ENCODE measurements at regions not wholly inside any gene's neighbourhood (a gene's known extent, or its start where the extent isn't known, plus 50 kb on each side); places are given as distances from the start of the nearest gene placed in this dataset.

DNA sequence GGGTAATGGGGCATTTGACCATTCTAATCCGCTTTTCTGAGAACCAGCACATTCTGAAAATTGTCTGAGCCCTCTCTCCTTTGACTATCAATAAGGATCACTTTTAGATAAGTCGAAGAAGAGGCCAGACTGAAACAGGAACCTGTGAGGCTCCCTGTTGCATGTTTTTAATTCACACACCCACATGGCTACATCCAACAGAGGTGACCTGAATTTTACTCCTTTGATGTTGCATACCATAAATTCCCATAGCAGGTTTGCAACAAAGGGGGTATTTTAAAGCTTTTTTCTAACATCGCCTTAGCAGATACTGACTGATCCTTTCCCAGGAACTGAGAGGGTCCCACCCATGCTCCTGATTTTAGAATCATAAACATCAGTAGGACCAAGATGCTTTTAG is 450.8 kb downstream of the USP25 start:
- Histone ChIP-seq H3K4me1 (peaks cover 0 to 37% (median 6%) of the 10 kb centered on the region in 4 donors), H3K36me3 (no peaks in the 10 kb centered on the region), H3K4me3 (no peak overlapping the region), H3K27me3 (no peaks in the 10 kb centered on the region), H3K27ac (peak overlapping the region in 2 of 4 donors; percentile 13 to 39), H3K9me3 (no peaks in the 10 kb centered on the region)
- DNase-seq (ENCODE audit: low spot score in 2 of 2), result no peak
- TF ChIP-seq, protein P1, sequence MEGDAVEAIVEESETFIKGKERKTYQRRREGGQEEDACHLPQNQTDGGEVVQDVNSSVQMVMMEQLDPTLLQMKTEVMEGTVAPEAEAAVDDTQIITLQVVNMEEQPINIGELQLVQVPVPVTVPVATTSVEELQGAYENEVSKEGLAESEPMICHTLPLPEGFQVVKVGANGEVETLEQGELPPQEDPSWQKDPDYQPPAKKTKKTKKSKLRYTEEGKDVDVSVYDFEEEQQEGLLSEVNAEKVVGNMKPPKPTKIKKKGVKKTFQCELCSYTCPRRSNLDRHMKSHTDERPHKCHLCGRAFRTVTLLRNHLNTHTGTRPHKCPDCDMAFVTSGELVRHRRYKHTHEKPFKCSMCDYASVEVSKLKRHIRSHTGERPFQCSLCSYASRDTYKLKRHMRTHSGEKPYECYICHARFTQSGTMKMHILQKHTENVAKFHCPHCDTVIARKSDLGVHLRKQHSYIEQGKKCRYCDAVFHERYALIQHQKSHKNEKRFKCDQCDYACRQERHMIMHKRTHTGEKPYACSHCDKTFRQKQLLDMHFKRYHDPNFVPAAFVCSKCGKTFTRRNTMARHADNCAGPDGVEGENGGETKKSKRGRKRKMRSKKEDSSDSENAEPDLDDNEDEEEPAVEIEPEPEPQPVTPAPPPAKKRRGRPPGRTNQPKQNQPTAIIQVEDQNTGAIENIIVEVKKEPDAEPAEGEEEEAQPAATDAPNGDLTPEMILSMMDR (IDR thresholded peaks at IDR 0.05), result no peak
- TF ChIP-seq POLR2A (IDR thresholded peaks at IDR 0.05) (no peak), EP300 (IDR thresholded peaks at IDR 0.05) (no peak)
- 76 to 77% methylated on average over 3 of the region's 3 CpGs for WGBS, 2 donors

DNA sequence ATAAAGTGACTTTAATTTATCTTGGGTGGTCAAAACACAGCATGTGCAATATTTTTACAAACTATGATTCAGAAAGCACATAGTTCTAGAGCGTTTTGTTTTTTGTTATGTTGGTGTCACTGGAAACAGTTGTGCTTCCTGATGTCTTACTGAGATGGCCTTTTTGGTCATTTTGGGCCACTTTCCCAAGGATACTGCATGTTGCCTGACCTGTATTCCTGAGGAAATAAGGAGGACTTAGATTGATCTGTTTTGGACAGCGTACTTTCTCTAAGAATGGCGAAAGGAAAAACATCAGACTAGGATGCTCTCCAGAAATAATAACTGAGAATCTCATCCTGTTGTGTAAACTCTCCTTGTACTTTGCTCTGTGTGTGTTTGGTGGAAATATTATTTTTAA is 451.2 kb downstream of the USP25 start:
- H3K27ac ChIP-seq, result peak overlapping the region in 2 of 4 donors; percentile 38 to 39
- H3K9me3 ChIP-seq, result no peaks in the 10 kb centered on the region
- no peaks in the 10 kb centered on the region for H3K27me3 ChIP-seq
- no peaks in the 10 kb centered on the region for H3K36me3 ChIP-seq
- DNase-seq (ENCODE audit: low spot score in 2 of 2), result no peak
- no peak overlapping the region for H3K4me3 ChIP-seq
- TF ChIP-seq POLR2A (IDR thresholded peaks at IDR 0.05), result no peak
- TF ChIP-seq, protein P1 (IDR thresholded peaks at IDR 0.05), result no peak
- peak in 1 of 2 donors; percentile 46 for TF ChIP-seq EP300 (IDR thresholded peaks at IDR 0.05)
- 59% methylated on average over 3 of the region's 3 CpGs for WGBS, 2 donors
- H3K4me1 ChIP-seq, result peaks cover 0 to 41% (median 7%) of the 10 kb centered on the region in 4 donors

DNA sequence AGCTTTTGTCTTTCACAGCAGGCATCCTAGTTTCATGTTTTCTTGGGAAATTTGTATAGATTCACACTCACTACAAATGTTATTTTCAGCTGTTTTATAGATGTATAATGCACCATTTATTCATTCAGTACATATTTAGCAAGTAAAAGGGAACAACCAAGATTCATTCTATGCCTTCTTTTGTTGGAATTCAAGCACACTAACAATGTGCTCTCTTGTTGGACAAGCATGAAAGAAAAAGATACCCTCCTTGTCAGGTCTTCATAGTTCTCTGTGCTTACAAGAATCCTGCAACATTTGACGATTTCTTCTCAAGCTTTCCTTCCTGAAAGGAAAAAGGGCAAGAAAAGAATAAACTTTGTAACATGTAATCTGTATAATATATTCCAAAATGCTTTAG is 456.0 kb downstream of the USP25 start:
- H3K27me3 ChIP-seq, result no peaks in the 10 kb centered on the region
- no peak for TF ChIP-seq EP300 (IDR thresholded peaks at IDR 0.05)
- TF ChIP-seq, protein P1 (IDR thresholded peaks at IDR 0.05), result no peak
- no peak for TF ChIP-seq POLR2A (IDR thresholded peaks at IDR 0.05)
- peak overlapping the region in 1 of 4 donors; percentile 1 for H3K27ac ChIP-seq
- WGBS, 2 donors, result 27 to 38% methylated on average over 1 of the region's 1 CpG
- H3K36me3 ChIP-seq, result no peaks in the 10 kb centered on the region
- peaks cover 0 to 42% (median 6%) of the 10 kb centered on the region in 4 donors for H3K4me1 ChIP-seq
- H3K4me3 ChIP-seq, result no peak overlapping the region
- no peak for DNase-seq (ENCODE audit: low spot score in 2 of 2)
- H3K9me3 ChIP-seq, result peaks cover 0 to 3% (median 0%) of the 10 kb centered on the region in 4 donors

DNA sequence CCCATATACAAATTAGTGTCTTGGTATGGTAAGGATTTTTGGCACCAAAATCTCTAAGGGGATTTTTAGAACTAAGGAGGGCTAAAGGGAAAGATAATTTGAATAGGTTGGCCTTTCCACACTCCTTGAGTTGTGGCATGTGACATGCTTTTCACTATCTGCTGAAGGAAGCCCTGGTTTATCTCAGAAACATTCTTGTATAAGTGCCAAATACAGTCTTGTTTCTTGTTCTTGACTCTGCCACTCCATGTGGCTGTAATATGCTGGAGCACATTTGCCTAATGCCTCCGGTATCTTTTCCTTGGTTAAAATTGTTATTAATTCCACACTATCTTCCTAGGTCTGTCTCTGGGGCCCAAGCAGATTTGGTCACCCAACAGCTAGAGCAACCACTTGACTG is 457.0 kb downstream of the USP25 start:
- WGBS, 2 donors, result 72 to 84% methylated on average over 1 of the region's 1 CpG
- Histone ChIP-seq H3K27ac (no peak overlapping the region), H3K36me3 (no peaks in the 10 kb centered on the region), H3K4me3 (no peak overlapping the region), H3K27me3 (no peaks in the 10 kb centered on the region), H3K4me1 (peaks cover 0 to 32% (median 5%) of the 10 kb centered on the region in 4 donors), H3K9me3 (peaks cover 0 to 3% (median 0%) of the 10 kb centered on the region in 4 donors)
- no peak for DNase-seq (ENCODE audit: low spot score in 2 of 2)
- TF ChIP-seq EP300 (IDR thresholded peaks at IDR 0.05) (no peak), POLR2A (IDR thresholded peaks at IDR 0.05) (no peak)
- TF ChIP-seq, protein P1 (IDR thresholded peaks at IDR 0.05), result no peak

DNA sequence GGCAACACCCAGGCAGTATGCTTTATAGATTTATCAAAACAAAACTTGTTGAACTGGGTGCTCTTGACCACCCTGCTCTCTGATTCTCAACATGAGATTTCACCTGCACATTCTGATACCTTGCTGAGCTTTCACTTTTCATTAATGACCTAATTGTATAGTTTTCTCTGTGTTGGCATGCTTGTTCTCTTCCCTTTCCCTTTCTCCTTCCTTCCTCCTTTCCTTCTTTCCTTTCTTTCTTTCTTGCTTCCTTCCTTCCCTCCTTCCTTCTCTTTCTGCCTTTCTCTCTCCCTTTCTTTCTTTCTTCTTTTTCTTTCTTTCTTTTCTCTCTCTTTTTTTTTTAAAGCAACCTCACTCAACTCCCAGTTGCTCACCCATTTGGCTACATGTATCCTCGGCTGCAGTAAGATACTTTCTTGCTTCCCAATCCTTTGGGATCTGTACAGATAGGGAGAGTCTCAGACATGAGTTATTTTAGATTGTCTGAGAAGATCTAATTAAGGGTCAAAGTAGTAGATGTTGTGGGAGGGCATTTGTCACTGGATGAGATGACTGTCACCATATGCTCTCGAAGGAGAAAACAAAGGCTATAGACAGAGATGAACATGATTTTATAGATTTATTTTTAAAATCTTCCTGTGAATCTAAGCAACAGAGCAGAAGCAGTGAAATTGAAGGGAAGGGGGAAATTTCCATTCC is 458.0 kb downstream of the USP25 start:
- no peak for TF ChIP-seq EP300 (IDR thresholded peaks at IDR 0.05)
- TF ChIP-seq, protein P1 (IDR thresholded peaks at IDR 0.05), result no peak
- no peak for TF ChIP-seq POLR2A (IDR thresholded peaks at IDR 0.05)
- DNase-seq (ENCODE audit: low spot score in 2 of 2), result no peak
- no peaks in the 10 kb centered on the region for H3K27me3 ChIP-seq
- H3K4me3 ChIP-seq, result no peak overlapping the region
- H3K27ac ChIP-seq, result no peak overlapping the region
- H3K36me3 ChIP-seq, result no peaks in the 10 kb centered on the region
- H3K9me3 ChIP-seq, result peaks cover 0 to 3% (median 0%) of the 10 kb centered on the region in 4 donors
- H3K4me1 ChIP-seq, result peaks cover 0 to 29% (median 3%) of the 10 kb centered on the region in 4 donors
- WGBS, 2 donors, result 83 to 85% methylated on average over 2 of the region's 2 CpGs
